ENCODE measurements at regions not wholly inside any gene's neighbourhood (a gene's known extent, or its start where the extent isn't known, plus 50 kb on each side); places are given as distances from the start of the nearest gene placed in this dataset.
A peak's percentile ranks its signal among the peaks of the same experiment; 100 is the strongest.

- DNase-seq = no peak
These were observed 55.7 kb downstream of the CXCR4 start for GRCh38 chr2:136062066-136062837.

DNA sequence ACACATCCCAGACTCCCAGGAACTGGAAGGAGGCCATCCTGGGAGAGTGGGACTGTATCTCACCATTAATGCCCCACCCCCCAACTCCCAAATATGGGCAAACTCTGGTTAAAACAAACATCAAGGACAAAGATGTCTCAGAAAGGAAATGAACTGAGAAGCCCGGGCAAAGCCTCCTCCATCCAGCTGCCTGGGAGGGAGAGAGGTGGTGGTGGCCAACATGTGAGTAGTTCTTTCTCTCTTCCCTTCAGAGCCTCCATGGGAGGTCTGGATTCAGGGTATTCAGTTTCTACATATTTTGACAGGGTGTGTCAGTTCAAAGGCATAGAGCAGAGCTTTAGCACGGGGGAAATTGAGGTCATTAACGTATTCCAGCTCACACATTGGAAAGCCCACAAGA lies 57.5 kb downstream of the CXCR4 start:
- DNase-seq = no peak

DNA sequence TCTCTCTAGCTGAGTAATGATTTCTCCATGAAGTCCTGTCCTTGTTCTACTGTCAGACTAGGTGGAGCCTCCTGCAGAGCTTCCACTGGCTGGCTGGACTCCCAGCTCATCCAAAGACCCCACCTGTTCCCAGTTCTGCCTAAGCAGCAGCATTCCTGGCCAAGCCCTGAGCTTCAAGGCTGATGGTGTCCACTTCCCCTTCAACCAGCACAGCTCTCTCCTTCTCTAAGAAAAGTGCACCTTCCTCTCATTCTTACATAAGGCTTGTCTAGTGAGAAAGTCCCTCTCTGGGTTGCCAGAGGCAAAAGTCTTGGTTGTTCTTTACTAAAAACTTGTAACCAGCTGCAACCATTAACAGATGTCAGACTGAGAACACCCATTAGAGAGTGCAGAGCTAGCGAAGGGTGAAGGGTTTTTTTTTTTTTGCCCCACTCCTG lies 58.9 kb downstream of the CXCR4 start:
- no peak for DNase-seq

DNA sequence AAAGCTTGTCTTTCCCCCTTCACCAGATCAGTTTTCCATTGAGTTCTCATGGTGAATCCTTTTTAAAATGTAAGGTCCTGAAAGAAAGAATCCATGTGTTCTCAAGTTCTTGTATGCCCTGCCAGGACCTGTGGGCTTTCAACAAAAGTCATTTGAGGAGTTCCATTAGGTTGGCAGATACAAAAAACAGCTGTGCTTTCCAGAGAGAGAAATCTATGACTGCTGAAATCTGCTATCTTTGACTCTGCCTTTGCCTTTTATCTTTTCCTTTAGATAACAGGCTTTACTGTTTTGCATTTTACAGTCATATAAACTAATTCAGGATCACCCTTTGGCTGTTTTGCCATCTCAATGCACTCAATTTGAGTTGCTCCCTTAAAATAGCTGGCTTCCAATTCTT lies 59.7 kb downstream of the CXCR4 start:
- DNase-seq = no peak

DNA sequence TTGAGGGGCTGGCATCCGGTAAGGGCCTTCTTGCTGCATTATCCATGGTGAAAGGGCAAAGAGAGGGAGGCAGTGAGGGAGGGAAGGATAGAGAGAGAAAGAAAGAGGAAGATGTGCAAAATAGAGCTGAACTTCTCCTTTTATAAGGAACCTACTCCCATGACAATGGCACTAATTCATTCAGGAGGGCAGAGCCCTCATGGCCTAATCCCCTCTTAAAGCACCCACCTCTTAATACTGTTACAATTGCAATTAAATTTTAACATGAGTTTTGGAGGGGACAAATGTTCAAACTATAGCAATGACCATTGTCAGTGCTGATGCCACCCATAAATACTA lies 60.2 kb downstream of the CXCR4 start:
- DNase-seq = no peak

- no peak for DNase-seq
These were observed 60.7 kb downstream of the CXCR4 start for GRCh38 chr2:136057023-136057801.

DNA sequence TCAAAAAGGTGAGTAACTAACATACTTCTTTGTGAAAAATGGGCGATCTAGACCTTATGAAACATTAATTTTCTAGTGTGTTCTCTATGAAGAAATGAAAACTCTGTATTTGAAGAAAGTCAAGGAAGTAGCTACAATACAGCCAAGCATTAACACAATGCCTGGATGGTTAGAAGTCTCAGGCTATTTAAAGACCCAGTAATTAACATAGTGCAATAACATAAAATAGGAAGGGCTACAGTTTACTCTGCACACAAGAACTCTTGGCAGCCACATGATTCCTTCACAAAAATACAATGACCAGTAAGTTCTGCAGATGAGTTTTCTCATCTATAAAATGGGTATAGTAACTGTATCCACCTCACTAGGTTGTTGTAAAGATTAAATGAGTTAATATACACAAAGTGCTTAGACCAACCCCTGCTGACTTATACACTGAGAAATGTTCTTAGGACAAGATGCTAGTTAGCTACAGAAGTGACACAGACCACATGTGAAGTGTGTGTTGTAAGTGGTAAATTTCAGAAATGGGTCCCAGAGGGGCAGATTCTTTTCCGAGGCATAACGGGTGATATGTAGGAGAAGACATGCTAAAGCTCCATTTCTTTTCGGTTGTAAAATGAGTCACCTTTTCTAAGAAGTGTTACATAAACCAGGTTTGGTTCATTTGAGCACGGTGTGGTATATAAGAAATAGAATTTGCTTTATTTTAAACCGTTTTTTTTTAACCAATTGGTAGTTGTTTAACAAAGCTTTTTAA lies 61.8 kb downstream of the CXCR4 start:
- no peak for DNase-seq

- no peak for DNase-seq
These were observed 63.1 kb downstream of the CXCR4 start for GRCh38 chr2:136054856-136055255.

- DNase-seq = no peak
These were observed 65.3 kb downstream of the CXCR4 start for GRCh38 chr2:136052369-136053362.

DNA sequence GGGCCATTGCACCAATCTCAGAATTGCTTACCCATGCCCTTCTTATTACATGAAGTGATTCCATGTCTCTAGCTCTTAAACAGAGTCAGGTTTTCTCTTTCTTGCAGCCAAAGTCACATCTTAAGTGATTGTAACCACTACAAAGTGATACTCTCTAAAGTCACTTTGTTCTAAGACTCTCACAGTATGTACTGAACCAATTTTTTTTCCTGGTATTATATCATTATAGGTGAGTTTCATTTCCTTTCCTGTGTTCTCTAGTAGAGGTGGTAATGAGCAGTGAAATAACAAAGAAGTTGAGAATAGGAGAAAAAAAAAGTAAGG lies 66.3 kb upstream of the DARS1 start:
- DNase-seq = no peak

DNA sequence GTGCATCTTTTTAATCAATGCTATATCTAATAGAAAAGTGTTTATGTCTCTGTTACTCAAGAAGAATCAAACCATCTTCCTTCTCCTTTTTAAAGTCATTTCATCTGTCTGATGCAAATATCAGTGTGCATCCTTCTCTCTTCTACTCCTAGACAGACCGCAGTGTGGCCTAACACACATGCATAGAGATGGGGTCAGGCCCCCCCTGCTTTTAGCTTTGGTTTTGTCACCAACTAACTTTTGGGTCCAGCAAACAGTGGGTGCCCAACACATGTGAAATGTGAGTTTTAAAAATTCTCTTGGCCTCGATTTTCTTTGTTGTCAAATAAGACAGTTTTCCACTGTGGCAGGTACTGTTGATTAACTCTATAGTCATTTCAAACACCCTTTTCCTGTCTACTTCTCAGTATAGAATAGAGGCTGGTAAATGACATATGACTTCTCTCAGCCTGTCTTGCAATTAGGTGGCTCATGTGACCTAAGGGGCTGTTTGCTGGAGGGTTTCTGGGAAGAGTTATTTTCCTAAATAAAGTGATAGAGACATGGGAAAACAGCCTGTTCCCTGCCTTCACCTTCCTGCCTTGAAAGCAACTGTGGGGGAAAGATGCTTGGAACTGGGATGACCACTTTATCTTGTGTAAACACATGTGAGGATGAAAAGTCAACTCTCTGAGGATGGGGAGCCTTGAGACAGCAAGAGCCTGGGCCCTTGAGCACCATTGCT lies 65.7 kb upstream of the DARS1 start:
- DNase-seq = no peak

GRCh38 chr2:136049991-136050920 lies 64.8 kb upstream of the DARS1 start:
- DNase-seq = no peak

DNA sequence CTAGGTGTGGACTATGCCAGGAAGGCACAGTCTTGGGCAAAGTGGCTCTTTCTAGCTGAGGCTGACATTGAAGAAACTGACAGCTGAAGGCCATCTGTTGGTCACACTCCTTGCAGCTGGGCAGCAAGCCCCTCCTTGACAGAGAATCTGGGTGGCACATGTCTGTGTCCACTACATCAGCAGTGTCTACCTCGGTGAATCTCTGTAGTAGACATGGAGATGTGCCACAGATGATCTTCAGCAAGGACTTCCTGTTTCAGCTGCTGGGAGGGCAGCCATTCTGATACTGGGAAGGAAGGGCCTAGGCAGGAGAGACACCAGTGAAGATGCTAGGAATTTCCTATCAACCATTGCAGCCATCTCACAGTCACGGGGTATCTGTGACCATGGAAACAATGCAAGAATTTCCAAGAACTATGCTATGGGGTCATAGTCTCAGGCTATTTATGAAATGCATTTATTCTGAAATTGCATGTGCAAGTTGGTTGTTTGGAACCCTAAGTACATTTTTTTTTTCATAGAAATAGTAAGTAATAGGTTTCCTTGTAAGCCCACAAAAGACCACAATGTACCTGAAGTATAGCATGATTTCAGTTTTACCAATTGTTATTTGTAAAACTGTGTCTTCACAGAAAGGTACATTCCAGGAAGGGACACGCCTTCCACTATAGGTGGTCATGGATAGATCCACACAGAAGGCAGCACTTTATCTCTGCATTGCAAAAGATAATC lies 63.8 kb upstream of the DARS1 start:
- peak; percentile 29 for DNase-seq

GRCh38 chr2:136045835-136046570 lies 60.6 kb upstream of the DARS1 start:
- no peak for DNase-seq

DNA sequence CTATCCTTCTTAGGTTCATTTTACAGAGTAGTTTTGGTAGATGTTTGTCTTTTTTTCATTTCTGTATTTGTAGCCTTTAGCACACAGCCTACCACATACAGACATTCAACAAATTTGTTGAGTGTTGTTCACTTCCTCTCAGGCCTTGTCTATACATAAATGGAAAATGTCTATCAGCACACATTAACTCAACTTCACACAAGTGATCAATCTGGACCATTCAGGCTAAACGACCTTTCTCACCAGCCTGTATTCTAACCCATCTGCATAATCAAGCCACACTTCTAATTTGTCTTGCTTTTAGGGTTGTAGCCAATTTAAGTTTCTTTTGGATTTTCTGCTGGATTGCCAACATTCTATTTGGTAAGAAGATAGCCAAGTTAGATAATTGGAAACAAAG lies 59.9 kb upstream of the DARS1 start:
- no peak for DNase-seq

Measured in muscle of arm (tissue), 1 donor.